GM23338 (cell line): ENCODE measurements at regions not wholly inside any gene's neighbourhood (a gene's known extent, or its start where the extent isn't known, plus 50 kb on each side); places are given as distances from the start of the nearest gene placed in this dataset.
A peak's percentile ranks its signal among the peaks of the same experiment; 100 is the strongest.

Source experiments
- ATAC-seq: fragments of 200-7000 bp; cut with Tn5 transposase; 3 replicates; pipeline ENCODE4 v1.9.1; 2020
- DNase-seq: peaks from one replicate; pipeline ENCODE4 v3.0.0-alpha.2; 2015; ENCODE audit warnings: low spot score
- H2AFZ ChIP-seq: fragments of 200-600 bp; sonication (generic); 2 replicates; pipeline ENCODE4 v1.8.0; 2016; ENCODE audit warnings: antibody characterized with exemption, mild to moderate bottlenecking, moderate library complexity
- H3F3A ChIP-seq: fragments of 200-600 bp; sonication (generic); replicated peaks from 2 replicates; pipeline ENCODE4 v1.8.0; 2017; ENCODE audit warnings: antibody characterized with exemption, mixed run types, low read depth
- H3K27ac ChIP-seq: fragments of 200-600 bp; sonication (generic); 2 replicates; pipeline ENCODE4 v1.6.1; 2016; ENCODE audit warnings: low read depth
- H3K27me3 ChIP-seq: fragments of 200-600 bp; sonication (generic); 2 replicates; pipeline ENCODE4 v1.8.0; 2016; ENCODE audit warnings: mild to moderate bottlenecking, mixed run types, moderate library complexity; ENCODE audit not compliant: insufficient read depth
- H3K36me3 ChIP-seq: fragments of 200-600 bp; sonication (generic); 2 replicates; pipeline ENCODE4 v1.8.0; 2016; ENCODE audit warnings: mild to moderate bottlenecking; ENCODE audit not compliant: insufficient read depth
- H3K4me1 ChIP-seq: fragments of 200-600 bp; sonication (generic); 2 replicates; pipeline ENCODE4 v1.8.0; 2016; ENCODE audit warnings: mild to moderate bottlenecking, moderate library complexity; ENCODE audit not compliant: insufficient read depth
- H3K4me2 ChIP-seq: fragments of 200-600 bp; sonication (generic); 2 replicates; pipeline ENCODE4 v1.7.1; 2017; ENCODE audit warnings: mixed run types
- H3K4me3 ChIP-seq: fragments of 200-600 bp; sonication (generic); 2 replicates; pipeline ENCODE4 v1.6.1; 2016; ENCODE audit warnings: mixed run types
- H3K79me2 ChIP-seq: fragments of 200-600 bp; sonication (generic); replicated peaks from 2 replicates; pipeline ENCODE4 v1.8.0; 2017; ENCODE audit warnings: mild to moderate bottlenecking; ENCODE audit not compliant: insufficient read depth
- H3K9me2 ChIP-seq: fragments of 200-600 bp; sonication (generic); 2 replicates; pipeline ENCODE4 v1.8.0; 2017; ENCODE audit not compliant: insufficient read depth
- H4K20me1 ChIP-seq: fragments of 200-600 bp; sonication (generic); replicated peaks from 2 replicates; pipeline ENCODE4 v1.8.0; 2017; ENCODE audit warnings: mild to moderate bottlenecking; ENCODE audit not compliant: insufficient read depth
- H3K27ac Mint-ChIP-seq: 2 replicates; pipeline ENCODE4 v1.8.0; 2020; ENCODE audit warnings: inconsistent platforms, mild to moderate bottlenecking, moderate library complexity, mixed read lengths
- H3K27me3 Mint-ChIP-seq: 3 replicates; pipeline ENCODE4 v1.8.0; 2022; ENCODE audit warnings: low read depth, mild to moderate bottlenecking, moderate library complexity, mixed read lengths, inconsistent platforms; ENCODE audit not compliant: insufficient read depth, poor library complexity
- H3K36me3 Mint-ChIP-seq: 3 replicates; pipeline ENCODE4 v1.8.0; 2021; ENCODE audit warnings: low read depth, mild to moderate bottlenecking, inconsistent platforms, moderate library complexity, mixed read lengths
- H3K4me1 Mint-ChIP-seq: 3 replicates; pipeline ENCODE4 v1.8.0; 2020; ENCODE audit warnings: mild to moderate bottlenecking, inconsistent platforms, mixed read lengths
- H3K4me3 Mint-ChIP-seq: 3 replicates; pipeline ENCODE4 v1.8.0; 2021; ENCODE audit warnings: moderate library complexity, mild to moderate bottlenecking, inconsistent platforms, mixed read lengths
- H3K9me3 Mint-ChIP-seq: 3 replicates; pipeline ENCODE4 v1.8.0; 2020; ENCODE audit warnings: moderate library complexity, mild to moderate bottlenecking, inconsistent platforms, mixed read lengths
- ZNF331 ChIP-seq: fragments of 250-450 bp; sonication (Bioruptor Pico); IDR thresholded peaks from 2 replicates; pipeline ENCODE4 v1.5.0; 2020; ENCODE audit warnings: low read depth, mild to moderate bottlenecking, moderate library complexity
- TF ChIP-seq, protein P1 (sequence below), 2 experiments: fragments of 200-600 bp in 1 of 2; sonication (generic) in 1 of 2; conservative IDR thresholded peaks; 2 replicates each; pipeline versions ENCODE4 v1.5.1 to v1.6.1; 2016 to 2017; ENCODE audit warnings: antibody characterized with exemption in 2 of 2, low read depth in 2 of 2, mild to moderate bottlenecking in 2 of 2, moderate library complexity in 1 of 2
- TF ChIP-seq, protein P2 (sequence below): fragments of 250-450 bp; sonication (Bioruptor Pico); IDR thresholded peaks from 2 replicates; pipeline ENCODE4 v1.5.0; 2020; ENCODE audit warnings: mild to moderate bottlenecking, moderate library complexity
- TF ChIP-seq, protein P3 (sequence below): IDR thresholded peaks from one replicate; pipeline ENCODE4 v1.6.1; 2018; ENCODE audit warnings: antibody characterized with exemption; ENCODE audit not compliant: unreplicated experiment

DNA sequence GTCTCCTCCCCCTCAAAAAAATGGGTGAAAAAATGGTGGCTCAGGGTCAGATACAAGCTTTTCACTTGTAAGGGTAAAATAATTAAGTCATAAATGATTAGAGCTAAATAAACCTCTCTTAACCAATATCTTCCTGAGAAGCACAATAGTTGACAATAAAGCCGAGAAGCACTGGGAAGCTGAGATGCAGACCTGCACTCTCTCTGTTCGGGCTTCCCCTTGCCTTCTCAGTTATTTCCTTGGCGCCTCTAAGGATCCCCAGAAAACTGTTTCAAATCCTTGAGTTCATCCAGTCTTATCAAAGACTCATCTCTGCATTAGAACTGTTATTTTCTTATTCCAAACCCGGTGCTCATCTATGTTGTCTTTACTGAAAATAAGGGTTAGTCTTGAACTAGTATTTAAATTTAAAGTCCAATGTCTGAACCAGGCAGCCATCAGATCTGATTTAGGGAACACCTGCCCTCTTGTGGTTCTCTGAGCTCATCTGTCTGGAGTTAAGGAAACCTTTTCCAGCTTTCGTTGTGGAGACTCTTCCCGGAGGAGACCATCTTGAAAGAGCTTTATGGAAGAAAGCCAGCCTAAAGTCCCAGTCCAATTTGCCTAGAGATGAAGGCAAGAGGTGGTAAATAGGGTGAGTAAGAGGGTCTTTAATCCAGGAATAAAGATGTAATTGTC lies 256.4 kb upstream of the MCTP2 start:
- peaks cover 1% of the 10 kb centered on the region for H3K27me3 Mint-ChIP-seq
- H3K27ac Mint-ChIP-seq, result no peak overlapping the region; the same call in 1 of the 2 replicates
- Histone ChIP-seq H3K4me3 (no peak overlapping the region), H3K27me3 (no peaks in the 10 kb centered on the region), H3K4me2 (no peak overlapping the region), H4K20me1 (no peaks in the 10 kb centered on the region), H2AFZ (no peak overlapping the region), H3K4me1 (no peaks in the 10 kb centered on the region), H3K9me2 (no peaks in the 10 kb centered on the region), H3F3A (no peaks in the 10 kb centered on the region), H3K27ac (no peak overlapping the region), H3K79me2 (no peaks in the 10 kb centered on the region), H3K36me3 (no peaks in the 10 kb centered on the region)
- no peak overlapping the region for H3K4me3 Mint-ChIP-seq
- peak; percentile 85 for DNase-seq
- peak; percentile 95 for ATAC-seq
- H3K4me1 Mint-ChIP-seq, result peaks cover 6% of the 10 kb centered on the region; the same call in 2 of the 3 replicates
- H3K9me3 Mint-ChIP-seq, result no peaks in the 10 kb centered on the region; the same call in 2 of the 3 replicates
- no peaks in the 10 kb centered on the region for H3K36me3 Mint-ChIP-seq
- TF ChIP-seq, protein P1, sequence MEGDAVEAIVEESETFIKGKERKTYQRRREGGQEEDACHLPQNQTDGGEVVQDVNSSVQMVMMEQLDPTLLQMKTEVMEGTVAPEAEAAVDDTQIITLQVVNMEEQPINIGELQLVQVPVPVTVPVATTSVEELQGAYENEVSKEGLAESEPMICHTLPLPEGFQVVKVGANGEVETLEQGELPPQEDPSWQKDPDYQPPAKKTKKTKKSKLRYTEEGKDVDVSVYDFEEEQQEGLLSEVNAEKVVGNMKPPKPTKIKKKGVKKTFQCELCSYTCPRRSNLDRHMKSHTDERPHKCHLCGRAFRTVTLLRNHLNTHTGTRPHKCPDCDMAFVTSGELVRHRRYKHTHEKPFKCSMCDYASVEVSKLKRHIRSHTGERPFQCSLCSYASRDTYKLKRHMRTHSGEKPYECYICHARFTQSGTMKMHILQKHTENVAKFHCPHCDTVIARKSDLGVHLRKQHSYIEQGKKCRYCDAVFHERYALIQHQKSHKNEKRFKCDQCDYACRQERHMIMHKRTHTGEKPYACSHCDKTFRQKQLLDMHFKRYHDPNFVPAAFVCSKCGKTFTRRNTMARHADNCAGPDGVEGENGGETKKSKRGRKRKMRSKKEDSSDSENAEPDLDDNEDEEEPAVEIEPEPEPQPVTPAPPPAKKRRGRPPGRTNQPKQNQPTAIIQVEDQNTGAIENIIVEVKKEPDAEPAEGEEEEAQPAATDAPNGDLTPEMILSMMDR (conservative IDR thresholded peaks at IDR 0.05; ENCODE audit: low read depth in 2 of 2), result peak; percentile 78 to 80
- no peak for TF ChIP-seq ZNF331

DNA sequence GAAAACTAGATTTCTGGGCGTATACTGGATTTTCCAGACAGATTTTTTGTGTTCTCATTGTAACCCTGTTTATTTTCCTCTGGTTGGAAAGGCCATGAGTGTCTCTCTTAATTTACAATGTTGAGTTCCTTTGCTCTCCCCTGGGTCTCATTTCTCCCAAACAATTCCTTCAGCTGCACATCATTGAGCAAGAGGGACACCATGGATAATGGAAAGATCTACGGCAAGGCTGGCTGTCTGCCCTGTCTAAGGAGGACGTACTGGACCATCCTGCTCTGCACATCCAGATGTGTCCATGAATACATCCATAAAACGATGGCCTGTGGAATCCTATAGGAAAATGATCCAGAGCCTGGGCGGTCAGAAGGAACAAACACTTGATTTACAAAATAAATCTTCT lies 258.1 kb upstream of the MCTP2 start:
- Histone ChIP-seq H2AFZ (no peak overlapping the region), H3K4me1 (no peaks in the 10 kb centered on the region), H3K27ac (no peak overlapping the region), H3F3A (no peaks in the 10 kb centered on the region), H3K4me3 (no peak overlapping the region), H3K36me3 (no peaks in the 10 kb centered on the region), H4K20me1 (no peaks in the 10 kb centered on the region), H3K9me2 (no peaks in the 10 kb centered on the region), H3K4me2 (no peak overlapping the region), H3K27me3 (no peaks in the 10 kb centered on the region), H3K79me2 (no peaks in the 10 kb centered on the region)
- no peak for TF ChIP-seq ZNF331
- ATAC-seq (no peak), DNase-seq (no peak)
- no peak overlapping the region for H3K4me3 Mint-ChIP-seq
- no peaks in the 10 kb centered on the region for H3K36me3 Mint-ChIP-seq
- no peak overlapping the region for H3K27ac Mint-ChIP-seq
- no peaks in the 10 kb centered on the region; the same call in 2 of the 3 replicates for H3K9me3 Mint-ChIP-seq
- peaks cover under 1% of the 10 kb centered on the region for H3K27me3 Mint-ChIP-seq
- peaks cover 6% of the 10 kb centered on the region; the same call in 2 of the 3 replicates for H3K4me1 Mint-ChIP-seq

DNA sequence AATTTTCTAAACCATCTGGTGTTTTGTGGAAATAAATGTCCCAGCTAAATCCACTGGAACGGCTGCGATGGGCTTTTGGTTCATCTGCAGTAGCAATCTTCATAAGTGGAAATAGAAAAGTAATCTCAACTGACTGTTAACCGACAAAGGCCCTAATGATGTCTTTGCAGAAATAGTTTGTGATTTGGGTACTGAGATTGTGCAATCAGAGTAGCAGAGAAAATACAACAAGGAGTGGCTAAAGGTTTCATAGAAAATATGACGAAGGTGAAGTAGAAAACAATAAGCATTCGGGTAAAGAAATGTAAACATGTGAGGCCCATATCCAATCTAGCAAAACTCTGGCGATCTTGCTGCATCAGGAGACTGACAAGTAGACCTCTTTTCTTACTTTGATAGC lies 262.6 kb upstream of the MCTP2 start:
- Histone ChIP-seq H3K4me2 (no peak overlapping the region), H3K4me3 (no peak overlapping the region), H4K20me1 (no peaks in the 10 kb centered on the region), H3K27me3 (no peaks in the 10 kb centered on the region), H3K79me2 (no peaks in the 10 kb centered on the region), H3K36me3 (no peaks in the 10 kb centered on the region), H3K9me2 (no peaks in the 10 kb centered on the region), H3K27ac (no peak overlapping the region), H3K4me1 (no peaks in the 10 kb centered on the region), H2AFZ (no peak overlapping the region), H3F3A (no peaks in the 10 kb centered on the region)
- Mint-ChIP-seq H3K9me3 (no peaks in the 10 kb centered on the region), H3K27ac (no peak overlapping the region), H3K4me3 (no peak overlapping the region), H3K4me1 (no peaks in the 10 kb centered on the region; the same call in 2 of the 3 replicates), H3K27me3 (peaks cover 3% of the 10 kb centered on the region), H3K36me3 (no peaks in the 10 kb centered on the region)
- DNase-seq, result no peak
- ATAC-seq, result no peak
- TF ChIP-seq, protein P2, sequence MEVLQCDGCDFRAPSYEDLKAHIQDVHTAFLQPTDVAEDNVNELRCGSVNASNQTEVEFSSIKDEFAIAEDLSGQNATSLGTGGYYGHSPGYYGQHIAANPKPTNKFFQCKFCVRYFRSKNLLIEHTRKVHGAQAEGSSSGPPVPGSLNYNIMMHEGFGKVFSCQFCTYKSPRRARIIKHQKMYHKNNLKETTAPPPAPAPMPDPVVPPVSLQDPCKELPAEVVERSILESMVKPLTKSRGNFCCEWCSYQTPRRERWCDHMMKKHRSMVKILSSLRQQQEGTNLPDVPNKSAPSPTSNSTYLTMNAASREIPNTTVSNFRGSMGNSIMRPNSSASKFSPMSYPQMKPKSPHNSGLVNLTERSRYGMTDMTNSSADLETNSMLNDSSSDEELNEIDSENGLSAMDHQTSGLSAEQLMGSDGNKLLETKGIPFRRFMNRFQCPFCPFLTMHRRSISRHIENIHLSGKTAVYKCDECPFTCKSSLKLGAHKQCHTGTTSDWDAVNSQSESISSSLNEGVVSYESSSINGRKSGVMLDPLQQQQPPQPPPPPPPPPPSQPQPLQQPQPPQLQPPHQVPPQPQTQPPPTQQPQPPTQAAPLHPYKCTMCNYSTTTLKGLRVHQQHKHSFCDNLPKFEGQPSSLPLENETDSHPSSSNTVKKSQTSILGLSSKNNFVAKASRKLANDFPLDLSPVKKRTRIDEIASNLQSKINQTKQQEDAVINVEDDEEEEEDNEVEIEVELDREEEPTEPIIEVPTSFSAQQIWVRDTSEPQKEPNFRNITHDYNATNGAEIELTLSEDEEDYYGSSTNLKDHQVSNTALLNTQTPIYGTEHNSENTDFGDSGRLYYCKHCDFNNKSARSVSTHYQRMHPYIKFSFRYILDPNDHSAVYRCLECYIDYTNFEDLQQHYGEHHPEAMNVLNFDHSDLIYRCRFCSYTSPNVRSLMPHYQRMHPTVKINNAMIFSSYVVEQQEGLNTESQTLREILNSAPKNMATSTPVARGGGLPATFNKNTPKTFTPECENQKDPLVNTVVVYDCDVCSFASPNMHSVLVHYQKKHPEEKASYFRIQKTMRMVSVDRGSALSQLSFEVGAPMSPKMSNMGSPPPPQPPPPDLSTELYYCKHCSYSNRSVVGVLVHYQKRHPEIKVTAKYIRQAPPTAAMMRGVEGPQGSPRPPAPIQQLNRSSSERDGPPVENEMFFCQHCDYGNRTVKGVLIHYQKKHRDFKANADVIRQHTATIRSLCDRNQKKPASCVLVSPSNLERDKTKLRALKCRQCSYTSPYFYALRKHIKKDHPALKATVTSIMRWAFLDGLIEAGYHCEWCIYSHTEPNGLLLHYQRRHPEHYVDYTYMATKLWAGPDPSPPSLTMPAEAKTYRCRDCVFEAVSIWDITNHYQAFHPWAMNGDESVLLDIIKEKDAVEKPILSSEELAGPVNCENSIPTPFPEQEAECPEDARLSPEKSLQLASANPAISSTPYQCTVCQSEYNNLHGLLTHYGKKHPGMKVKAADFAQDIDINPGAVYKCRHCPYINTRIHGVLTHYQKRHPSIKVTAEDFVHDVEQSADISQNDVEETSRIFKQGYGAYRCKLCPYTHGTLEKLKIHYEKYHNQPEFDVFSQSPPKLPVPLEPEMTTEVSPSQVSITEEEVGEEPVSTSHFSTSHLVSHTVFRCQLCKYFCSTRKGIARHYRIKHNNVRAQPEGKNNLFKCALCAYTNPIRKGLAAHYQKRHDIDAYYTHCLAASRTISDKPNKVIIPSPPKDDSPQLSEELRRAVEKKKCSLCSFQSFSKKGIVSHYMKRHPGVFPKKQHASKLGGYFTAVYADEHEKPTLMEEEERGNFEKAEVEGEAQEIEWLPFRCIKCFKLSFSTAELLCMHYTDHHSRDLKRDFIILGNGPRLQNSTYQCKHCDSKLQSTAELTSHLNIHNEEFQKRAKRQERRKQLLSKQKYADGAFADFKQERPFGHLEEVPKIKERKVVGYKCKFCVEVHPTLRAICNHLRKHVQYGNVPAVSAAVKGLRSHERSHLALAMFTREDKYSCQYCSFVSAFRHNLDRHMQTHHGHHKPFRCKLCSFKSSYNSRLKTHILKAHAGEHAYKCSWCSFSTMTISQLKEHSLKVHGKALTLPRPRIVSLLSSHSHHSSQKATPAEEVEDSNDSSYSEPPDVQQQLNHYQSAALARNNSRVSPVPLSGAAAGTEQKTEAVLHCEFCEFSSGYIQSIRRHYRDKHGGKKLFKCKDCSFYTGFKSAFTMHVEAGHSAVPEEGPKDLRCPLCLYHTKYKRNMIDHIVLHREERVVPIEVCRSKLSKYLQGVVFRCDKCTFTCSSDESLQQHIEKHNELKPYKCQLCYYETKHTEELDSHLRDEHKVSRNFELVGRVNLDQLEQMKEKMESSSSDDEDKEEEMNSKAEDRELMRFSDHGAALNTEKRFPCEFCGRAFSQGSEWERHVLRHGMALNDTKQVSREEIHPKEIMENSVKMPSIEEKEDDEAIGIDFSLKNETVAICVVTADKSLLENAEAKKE (CRISPR knock-in tag), result no peak
- TF ChIP-seq, protein P3, sequence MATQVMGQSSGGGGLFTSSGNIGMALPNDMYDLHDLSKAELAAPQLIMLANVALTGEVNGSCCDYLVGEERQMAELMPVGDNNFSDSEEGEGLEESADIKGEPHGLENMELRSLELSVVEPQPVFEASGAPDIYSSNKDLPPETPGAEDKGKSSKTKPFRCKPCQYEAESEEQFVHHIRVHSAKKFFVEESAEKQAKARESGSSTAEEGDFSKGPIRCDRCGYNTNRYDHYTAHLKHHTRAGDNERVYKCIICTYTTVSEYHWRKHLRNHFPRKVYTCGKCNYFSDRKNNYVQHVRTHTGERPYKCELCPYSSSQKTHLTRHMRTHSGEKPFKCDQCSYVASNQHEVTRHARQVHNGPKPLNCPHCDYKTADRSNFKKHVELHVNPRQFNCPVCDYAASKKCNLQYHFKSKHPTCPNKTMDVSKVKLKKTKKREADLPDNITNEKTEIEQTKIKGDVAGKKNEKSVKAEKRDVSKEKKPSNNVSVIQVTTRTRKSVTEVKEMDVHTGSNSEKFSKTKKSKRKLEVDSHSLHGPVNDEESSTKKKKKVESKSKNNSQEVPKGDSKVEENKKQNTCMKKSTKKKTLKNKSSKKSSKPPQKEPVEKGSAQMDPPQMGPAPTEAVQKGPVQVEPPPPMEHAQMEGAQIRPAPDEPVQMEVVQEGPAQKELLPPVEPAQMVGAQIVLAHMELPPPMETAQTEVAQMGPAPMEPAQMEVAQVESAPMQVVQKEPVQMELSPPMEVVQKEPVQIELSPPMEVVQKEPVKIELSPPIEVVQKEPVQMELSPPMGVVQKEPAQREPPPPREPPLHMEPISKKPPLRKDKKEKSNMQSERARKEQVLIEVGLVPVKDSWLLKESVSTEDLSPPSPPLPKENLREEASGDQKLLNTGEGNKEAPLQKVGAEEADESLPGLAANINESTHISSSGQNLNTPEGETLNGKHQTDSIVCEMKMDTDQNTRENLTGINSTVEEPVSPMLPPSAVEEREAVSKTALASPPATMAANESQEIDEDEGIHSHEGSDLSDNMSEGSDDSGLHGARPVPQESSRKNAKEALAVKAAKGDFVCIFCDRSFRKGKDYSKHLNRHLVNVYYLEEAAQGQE, result no peak
